SK-N-DZ (cell line): ENCODE measurements at regions not wholly inside any gene's neighbourhood (a gene's known extent, or its start where the extent isn't known, plus 50 kb on each side); places are given as distances from the start of the nearest gene placed in this dataset.
A peak's percentile ranks its signal among the peaks of the same experiment; 100 is the strongest.

Experiments
- DNase-seq: peaks from one replicate; pipeline ENCODE4 v3.0.0-alpha.2; 2015; ENCODE audit warnings: low spot score

DNA sequence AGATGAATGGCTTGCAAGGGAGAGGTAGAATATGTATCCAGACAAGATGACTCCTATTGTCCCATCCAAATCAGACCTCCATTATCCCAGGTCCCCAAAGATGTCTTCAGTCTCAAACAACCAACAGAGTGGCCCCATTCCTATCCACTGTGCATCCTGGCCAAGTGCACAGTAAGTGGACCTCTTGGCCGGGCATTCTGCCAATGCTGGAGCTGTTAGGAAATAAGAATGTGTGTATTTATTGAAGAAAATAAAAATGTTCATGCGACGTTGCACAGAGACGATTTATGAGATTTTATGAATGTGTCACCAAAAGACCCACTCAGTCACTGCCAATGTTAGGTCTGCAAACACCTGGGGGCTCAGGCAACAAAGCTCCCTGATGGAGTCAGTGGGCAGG lies 196.0 kb downstream of the MAFB start:
- no peak for DNase-seq

- DNase-seq: no peak
Observed at GRCh38 chr20:40491009-40491590, 197.9 kb downstream of the MAFB start.

DNA sequence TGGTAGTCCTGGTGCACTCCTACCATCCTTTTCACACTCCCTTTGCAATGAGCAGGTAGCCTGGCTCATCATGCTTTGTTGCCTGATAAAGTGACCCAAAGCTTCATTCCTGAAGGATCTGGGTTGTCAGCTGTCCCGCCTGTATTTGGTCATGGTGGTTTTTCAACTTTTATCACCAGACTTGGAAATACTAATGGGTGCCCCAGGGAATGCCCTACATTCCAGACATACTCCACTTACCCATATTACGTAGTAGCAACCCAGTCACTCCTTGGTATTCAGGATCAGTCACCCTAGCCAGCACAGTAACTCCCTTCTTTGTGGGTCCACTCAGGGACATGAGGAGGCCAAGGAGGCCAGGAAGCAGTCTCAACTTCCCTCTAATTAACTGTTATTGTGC lies 199.2 kb downstream of the MAFB start:
- DNase-seq: no peak

- no peak for DNase-seq
Observed at GRCh38 chr20:40488401-40488800, 200.6 kb downstream of the MAFB start.

GRCh38 chr20:40486297-40486696 lies 202.7 kb downstream of the MAFB start:
- no peak for DNase-seq

GRCh38 chr20:40481743-40482458 lies 207.1 kb downstream of the MAFB start:
- no peak for DNase-seq

DNA sequence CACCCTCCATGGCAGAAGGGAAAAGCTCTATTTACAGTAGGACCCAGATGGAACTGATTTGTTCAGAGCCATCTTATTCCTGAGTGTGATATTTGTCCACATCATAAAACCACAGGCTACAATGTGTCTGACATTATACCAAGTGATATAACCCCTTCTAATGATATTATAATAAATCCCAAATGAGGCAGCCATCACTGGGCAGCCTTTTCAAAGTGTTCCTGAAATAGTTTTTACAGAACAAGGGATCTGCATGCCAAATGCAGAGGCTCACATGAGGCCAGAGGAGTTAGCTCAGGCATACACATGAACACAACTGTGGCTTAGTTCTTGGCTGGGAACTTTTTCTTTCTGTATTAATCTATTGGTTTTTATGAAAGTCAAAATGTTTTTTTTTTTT lies 207.7 kb downstream of the MAFB start:
- no peak for DNase-seq

DNA sequence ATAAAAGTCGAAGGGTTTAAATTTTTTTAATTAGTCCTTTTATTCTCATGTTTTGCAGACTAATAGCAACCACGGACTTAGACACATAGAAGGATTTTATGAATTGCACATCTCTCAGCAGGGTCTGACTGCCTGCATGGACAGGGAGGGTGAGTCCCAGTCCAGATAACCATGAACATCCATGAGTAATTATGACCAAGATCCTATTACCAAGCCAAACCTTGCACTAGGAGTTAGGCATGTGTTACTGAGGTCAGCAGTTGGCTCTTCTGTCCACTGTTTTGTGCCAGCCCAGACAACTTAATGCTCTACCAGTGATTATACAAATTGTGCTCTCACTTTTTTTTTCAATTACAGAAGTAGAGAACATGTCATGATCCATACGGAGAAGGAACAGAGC lies 211.2 kb downstream of the MAFB start:
- no peak for DNase-seq

DNA sequence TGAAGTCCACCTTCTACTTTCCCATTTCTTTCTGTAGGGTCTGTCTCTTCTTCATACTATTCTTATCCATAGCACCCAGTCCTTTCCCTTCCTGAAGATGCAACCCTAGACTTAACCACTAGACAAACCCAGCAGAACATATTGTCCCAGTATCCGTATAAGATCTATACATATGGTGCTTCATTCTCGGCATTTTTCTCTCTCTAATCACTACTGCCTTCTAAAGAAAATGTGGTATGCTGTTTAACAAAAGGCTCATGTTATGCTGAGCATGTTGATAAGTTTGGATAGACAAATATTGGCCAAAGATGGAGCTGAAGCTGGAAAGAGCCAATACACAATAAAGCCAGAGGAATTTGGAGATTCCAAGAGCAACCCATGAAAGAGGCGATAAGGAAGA lies 212.6 kb downstream of the MAFB start:
- DNase-seq: no peak

DNA sequence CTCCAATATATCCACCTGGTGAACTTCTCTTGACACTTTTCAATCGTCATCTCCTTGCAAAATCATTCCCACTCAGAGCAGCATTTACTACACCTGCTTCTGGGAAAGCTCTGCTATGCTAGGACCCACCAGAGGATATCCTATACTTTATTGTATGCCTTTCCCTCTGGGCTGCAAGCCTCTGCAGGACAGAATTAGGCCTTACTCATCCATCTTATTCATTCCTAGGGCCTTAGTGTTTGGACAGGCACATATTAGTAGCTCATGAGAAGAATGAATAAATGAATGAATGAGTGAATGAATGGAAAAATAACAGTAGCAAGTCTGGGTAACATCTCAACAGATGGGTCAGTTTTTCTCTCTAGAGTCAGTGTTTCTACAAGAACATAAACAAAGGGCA lies 216.1 kb downstream of the MAFB start:
- no peak for DNase-seq

GRCh38 chr20:40471261-40471629 lies 217.8 kb downstream of the MAFB start:
- DNase-seq: peak; percentile 75

- DNase-seq: no peak
Observed at GRCh38 chr20:40470445-40471260, 218.4 kb downstream of the MAFB start.

DNA sequence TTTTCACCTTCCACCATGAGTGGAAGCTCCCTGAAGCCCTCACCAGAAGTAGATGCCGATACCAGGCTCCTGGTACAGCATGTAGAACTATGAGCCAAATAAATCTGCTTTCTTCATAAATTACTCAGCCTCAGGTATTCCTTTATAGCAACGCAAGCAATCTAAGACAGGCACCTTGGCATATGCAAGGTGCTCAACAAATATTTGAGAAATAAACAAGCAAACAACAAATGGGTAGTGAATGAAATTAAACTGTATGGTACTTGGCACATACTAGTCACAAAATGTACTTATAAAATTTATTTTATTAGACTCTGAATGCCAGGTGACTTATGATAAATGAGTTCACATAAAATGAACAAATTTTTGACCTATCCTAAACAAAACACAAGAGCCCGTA lies 220.3 kb downstream of the MAFB start:
- DNase-seq: no peak

- no peak for DNase-seq
Observed at GRCh38 chr20:40467703-40468411, 221.2 kb downstream of the MAFB start.

DNA sequence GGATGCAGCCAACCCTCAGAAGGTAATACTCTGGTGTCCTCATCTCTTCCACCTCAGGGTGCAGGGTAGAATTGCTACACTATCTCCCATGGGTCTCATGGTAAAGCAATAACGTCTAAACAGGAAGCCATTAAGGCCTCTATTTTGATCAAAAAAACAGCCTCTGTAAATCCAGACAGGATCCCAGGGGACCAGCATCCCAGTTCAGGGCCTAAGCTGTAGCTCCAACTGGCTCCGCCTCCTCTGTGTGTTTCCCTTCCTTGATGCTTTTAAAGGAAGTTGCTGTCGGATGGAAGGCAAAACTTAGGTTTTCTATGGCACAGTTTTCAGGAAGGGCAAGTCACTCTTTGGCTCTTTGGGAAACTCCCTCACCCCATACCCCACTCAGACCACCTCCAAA lies 222.0 kb downstream of the MAFB start:
- DNase-seq: peak; percentile 61

- DNase-seq: no peak
Observed at GRCh38 chr20:40464731-40465208, 224.3 kb downstream of the MAFB start.

DNA sequence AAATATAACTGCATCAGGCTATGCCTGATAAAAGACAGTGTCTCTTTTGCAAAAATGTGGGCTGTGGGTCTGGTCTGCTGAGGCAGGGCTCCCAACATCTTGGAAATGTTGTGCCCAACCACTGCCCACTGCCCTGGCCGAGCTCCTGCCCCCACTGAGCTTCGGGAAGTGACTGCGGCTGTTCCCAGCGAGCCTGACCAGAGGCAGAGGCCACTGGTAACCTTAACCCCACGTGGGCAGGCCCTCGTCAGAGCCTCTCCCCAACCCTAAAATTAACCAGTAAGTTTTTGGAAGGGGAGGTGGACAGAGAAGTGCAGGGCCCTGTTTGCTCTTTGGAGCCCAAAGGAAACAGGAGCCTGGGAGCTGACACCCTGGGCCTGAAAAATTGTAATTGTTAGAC lies 225.9 kb downstream of the MAFB start:
- no peak for DNase-seq

GRCh38 chr20:40462566-40462965 lies 226.5 kb downstream of the MAFB start:
- DNase-seq: no peak

DNA sequence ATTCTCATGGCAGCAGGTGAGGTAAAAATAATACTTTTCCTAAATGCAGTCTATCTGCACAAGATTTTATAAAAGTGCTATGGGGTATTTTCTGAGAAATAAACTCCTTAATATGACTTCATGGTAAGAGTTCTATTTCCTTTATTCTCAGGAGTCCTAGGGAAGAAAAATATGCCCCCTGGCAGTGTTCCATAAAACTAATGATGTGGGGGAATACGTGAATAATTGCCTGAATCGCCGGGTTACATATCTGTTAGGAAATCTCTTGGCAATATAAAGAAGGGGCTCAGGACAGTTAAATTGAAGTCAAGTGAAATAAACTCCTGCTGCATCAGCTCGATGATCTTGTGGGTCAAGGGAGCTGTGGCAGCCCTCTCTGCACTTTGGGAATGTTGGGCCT lies 229.7 kb downstream of the MAFB start:
- no peak for DNase-seq

GRCh38 chr20:40457404-40457803 lies 231.6 kb downstream of the MAFB start:
- DNase-seq: no peak

- DNase-seq: no peak
Observed at GRCh38 chr20:40452758-40453157, 236.3 kb downstream of the MAFB start.

DNA sequence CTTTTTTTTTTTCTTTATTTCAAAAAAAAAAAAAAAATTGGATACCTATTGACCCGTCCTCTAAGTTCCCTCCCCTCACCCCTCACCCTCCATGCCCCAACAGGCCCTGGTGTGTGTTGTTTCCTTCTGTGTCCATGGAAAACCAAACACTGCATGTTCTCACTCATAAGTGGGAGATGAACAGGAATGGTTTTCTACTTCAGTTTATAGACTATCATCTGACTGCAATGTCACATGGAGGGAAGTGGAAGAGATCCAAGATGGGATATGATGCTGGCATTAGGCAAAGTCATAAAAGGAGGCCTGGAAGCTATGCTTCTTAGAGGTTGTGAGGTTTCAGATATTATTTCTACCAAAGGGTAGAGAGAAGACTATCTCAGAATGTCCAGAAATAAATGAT lies 237.5 kb downstream of the MAFB start:
- DNase-seq: no peak
